ENCODE measurements at regions not wholly inside any gene's neighbourhood (a gene's known extent, or its start where the extent isn't known, plus 50 kb on each side); places are given as distances from the start of the nearest gene placed in this dataset.

- no peaks in the 10 kb centered on the region for H3K9me3 ChIP-seq (ENCODE audit: insufficient read depth in 2 of 2, low read depth in 1 of 2, low read length in 1 of 2)
Measured at GRCh38 chr5:10920400-10920799, 159.4 kb upstream of the DAP start.

More at GRCh38 chr5:10920400-10920799, 159.4 kb upstream of the DAP start:
- H2BK120ac ChIP-seq (replicated peaks; ENCODE audit: low read depth, low read length): no peak overlapping the region
- no peak overlapping the region for H2BK5ac ChIP-seq (ENCODE audit: low read depth, low read length)
- no peak overlapping the region for H4K5ac ChIP-seq (ENCODE audit: insufficient read length, low read depth, low read length)
- FAIRE-seq (no peak), DNase-seq (ENCODE audit: low read depth in 1 of 2, low spot score in 2 of 2) (no peak)
- WGBS, 2 experiments (ENCODE audit: extremely low coverage in 1 of 2, insufficient coverage in 1 of 2, insufficient read length in 1 of 2, insufficient replicate concordance in 2 of 2, low coverage in 1 of 2, low lambda C conversion rate in 2 of 2, missing lambda C conversion rate in 1 of 2): 84% methylated on average over 2 of the region's 2 CpGs; no CpG with 5 or more reads in 1 of the 2 experiments
- no peak overlapping the region for H3K4me3 ChIP-seq (ENCODE audit: extremely low read depth in 1 of 4, insufficient read depth in 2 of 4, low read depth in 3 of 4, low read length in 4 of 4)
- no peak overlapping the region for H3K4ac ChIP-seq (replicated peaks; ENCODE audit: insufficient read length, low read depth, low read length)
- H3K27ac ChIP-seq (ENCODE audit: low read depth, low read length): no peak overlapping the region
- no peaks in the 10 kb centered on the region; a peak in 1 of 7 replicates for H3K27me3 ChIP-seq (replicated peaks in 1 of 4; ENCODE audit: control insufficient read depth in 3 of 4, extremely low read depth in 1 of 4, insufficient read depth in 3 of 4, low read length in 3 of 4)
- ChIA-PET POLR2A (ENCODE audit: partially characterized antibody) (no interaction called here), CTCF (ENCODE audit: partially characterized antibody) (interaction anchor here (0.6 kb wide), 1 partner anchor 1375 kb away, joined by 4 read pairs; no protein-coding TSS in a partner anchor)
- no peaks in the 10 kb centered on the region for H3K4me1 ChIP-seq (replicated peaks in 1 of 4; ENCODE audit: control insufficient read depth in 3 of 4, insufficient read depth in 4 of 4, low read length in 3 of 4)
- no peak overlapping the region for H2BK20ac ChIP-seq (ENCODE audit: low read length)
- H3K23ac ChIP-seq (ENCODE audit: insufficient read length): no peak overlapping the region
- no peak overlapping the region for H4K8ac ChIP-seq (ENCODE audit: extremely low read depth, insufficient read depth, low read length)
- H2BK12ac ChIP-seq (ENCODE audit: low read depth, low read length): no peak overlapping the region
- no peak overlapping the region for H3K4me2 ChIP-seq (ENCODE audit: insufficient read depth in 1 of 2, low read depth in 2 of 2, low read length in 2 of 2)
- no peak for TF ChIP-seq CHD2 (IDR thresholded peaks at IDR 0.05; ENCODE audit: low read length)
- no peaks in the 10 kb centered on the region for H3K36me3 ChIP-seq (ENCODE audit: control insufficient read depth in 2 of 4, insufficient read depth in 4 of 4, low read length in 3 of 4)
- H2AK5ac ChIP-seq (ENCODE audit: low read depth, low read length): no peak overlapping the region
- H4K91ac ChIP-seq (replicated peaks; ENCODE audit: insufficient read length, low read length): no peak overlapping the region
- no peaks in the 10 kb centered on the region for H3K79me2 ChIP-seq (ENCODE audit: control insufficient read depth in 1 of 2, insufficient read depth in 2 of 2, low read length in 2 of 2)
- no peaks in the 10 kb centered on the region for H3K23me2 ChIP-seq (ENCODE audit: low read depth, low read length)
- H3K18ac ChIP-seq (ENCODE audit: extremely low read depth, low read length): no peak overlapping the region
- no peak overlapping the region for H3K9ac ChIP-seq (replicated peaks in 1 of 4; ENCODE audit: extremely low read depth in 1 of 4, low read depth in 3 of 4, low read length in 3 of 4)
- no peak overlapping the region for H2BK15ac ChIP-seq (ENCODE audit: low read length)
- no peak overlapping the region for H2AFZ ChIP-seq (ENCODE audit: low read length)
- H3K14ac ChIP-seq (ENCODE audit: insufficient read length): no peak overlapping the region
- no peak overlapping the region for H3K56ac ChIP-seq (replicated peaks; ENCODE audit: insufficient read length, low read depth, low read length)
- no peaks in the 10 kb centered on the region for H4K20me1 ChIP-seq (replicated peaks in 1 of 2; ENCODE audit: control insufficient read depth in 1 of 2, insufficient read depth in 2 of 2, low read length in 2 of 2)
- H3K79me1 ChIP-seq (ENCODE audit: low read depth, low read length): no peaks in the 10 kb centered on the region

Measured in H1 (cell line).